ENCODE measurements at regions not wholly inside any gene's neighbourhood (a gene's known extent, or its start where the extent isn't known, plus 50 kb on each side); places are given as distances from the start of the nearest gene placed in this dataset.

GRCh38 chr4:63790377-63790776 lies 618.9 kb downstream of the TECRL start:
- WGBS, 2 experiments (ENCODE audit: extremely low coverage in 2 of 2, insufficient read length in 1 of 2): 100% methylated on average over 2 of the region's 5 CpGs; no CpG with 5 or more reads in 1 of the 2 experiments
- Histone ChIP-seq H2AK9ac (replicated peaks; ENCODE audit: low read depth, low read length, poor library complexity) (no peak overlapping the region), H2BK120ac (ENCODE audit: low read depth, low read length) (no peak overlapping the region), H3K9me1 (ENCODE audit: insufficient read depth, low read length) (no peaks in the 10 kb centered on the region), H3K27me3 (ENCODE audit: control insufficient read depth, insufficient read depth, low read length) (no peaks in the 10 kb centered on the region), H3K23ac (ENCODE audit: low read depth, low read length) (no peak overlapping the region), H4K20me1 (ENCODE audit: insufficient read depth, low read length) (no peaks in the 10 kb centered on the region), H3K4me2 (ENCODE audit: low read depth, low read length) (no peak overlapping the region), H3K9ac (ENCODE audit: low read depth, low read length) (no peak overlapping the region), H3K18ac (ENCODE audit: low read depth, low read length) (no peak overlapping the region), H3K9me3 (ENCODE audit: control insufficient read depth, insufficient read depth, low read length) (0 out of 2 replicates have a peak, but pooled peaks cover 3% of the 10 kb centered on the region), H4K5ac (ENCODE audit: low read depth, low read length) (no peak overlapping the region), H3K4me3 (ENCODE audit: insufficient read depth, low read depth, low read length) (no peak overlapping the region), H2AFZ (replicated peaks; ENCODE audit: low read length, poor library complexity) (no peak overlapping the region), H2BK20ac (ENCODE audit: low read depth, low read length) (no peak overlapping the region), H3K4me1 (ENCODE audit: control insufficient read depth, insufficient read depth, low read length) (no peaks in the 10 kb centered on the region), H3K79me1 (ENCODE audit: low read depth in 1 of 2, low read length in 2 of 2) (no peaks in the 10 kb centered on the region), H3K36me3 (ENCODE audit: control insufficient read depth, insufficient read depth, low read length) (no peaks in the 10 kb centered on the region), H3K56ac (ENCODE audit: extremely low read depth, insufficient read depth, low read length) (no peak overlapping the region), H4K91ac (ENCODE audit: insufficient read depth, low read depth, low read length) (no peak overlapping the region), H2BK15ac (ENCODE audit: low read depth, low read length) (no peak overlapping the region), H3K4ac (ENCODE audit: low read depth, low read length) (no peak overlapping the region), H3K27ac (ENCODE audit: insufficient read depth, low read length) (no peak overlapping the region), H2AK5ac (ENCODE audit: low read depth, low read length) (no peak overlapping the region), H3K14ac (replicated peaks; ENCODE audit: low read depth, low read length) (no peak overlapping the region), H4K8ac (ENCODE audit: low read depth in 2 of 2, low read length in 2 of 2) (no peak overlapping the region), H2BK5ac (ENCODE audit: low read depth, low read length, poor library complexity, severe bottlenecking) (no peak overlapping the region)
- intact Hi-C loops (cut with micrococcal nuclease) (no loop called here), dilution Hi-C loops (cut with HindIII; ENCODE audit: low sequenced_read_pairs, unreplicated experiment) (no loop called here), in situ Hi-C loops (cut with MboI; ENCODE audit: low sequenced_read_pairs) (no loop called here)
- no TSS peak for BruUV-seq (replicated peaks)
- ATAC-seq (ENCODE audit: low read depth): no peak
- ChIA-PET CTCF (no interaction called here), POLR2A (ENCODE audit: unreplicated experiment) (no interaction called here)
- TF ChIP-seq ELK1 (IDR thresholded peaks at IDR 0.05; ENCODE audit: borderline replicate concordance, low read depth, low read length): no peak
- TF ChIP-seq MAFK (IDR thresholded peaks at IDR 0.05; ENCODE audit: low read depth, low read length): peak; percentile 42; the same call in 1 of the 2 replicates
- no peak for DNase-seq

All from IMR-90 (cell line).